GM12878 (cell line): ENCODE measurements at regions not wholly inside any gene's neighbourhood (a gene's known extent, or its start where the extent isn't known, plus 50 kb on each side); places are given as distances from the start of the nearest gene placed in this dataset.

Experiments
- ATAC-seq: fragments of 200-7000 bp; cut with Tn5 transposase; 3 replicates; pipeline ENCODE4 v1.9.1; 2020; ENCODE audit warnings: mild to moderate bottlenecking, moderate library complexity
- BruUV-seq: library from RNA; stranded (reverse); fragments of 400-500 nt; replicated peaks from 2 replicates; lab custom pipeline; 2021; lab: Mats Ljungman, UMichigan
- CTCF ChIA-PET: fragments of 300-600 bp; sonication (Branson Sonifier 250); formaldehyde crosslinking; extraction: SDS; loops from one replicate; lab custom pipeline; 2021; ENCODE audit warnings: inconsistent platforms; lab: Yijun Ruan, JAX
- POLR2A ChIA-PET: fragments of 350-600 bp; formaldehyde crosslinking; extraction: SDS; loops from one replicate; lab custom pipeline; 2021; ENCODE audit warnings: inconsistent platforms; lab: Charles Lee
- RAD21 ChIA-PET: fragments of 300-600 bp; sonication (Branson Sonifier 250); formaldehyde crosslinking; loops from one replicate; lab custom pipeline; 2023; ENCODE audit warnings: antibody characterized with exemption; ENCODE audit not compliant: unreplicated experiment; lab: Charles Lee
- SMC1A ChIA-PET: fragments of 300-600 bp; sonication (Branson Sonifier 250); formaldehyde crosslinking; loops from one replicate; lab custom pipeline; 2023; ENCODE audit not compliant: unreplicated experiment, uncharacterized antibody; lab: Charles Lee
- DNase-seq: peaks from one replicate; pipeline ENCODE4 v3.0.0-alpha.2; 2011; ENCODE audit warnings: low read depth, low spot score
- FAIRE-seq: peaks from 3 replicates; lab custom pipeline; 2011; peaks lifted over from hg19 to GRCh38; lab: Jason Lieb, UNC
- H2AFZ ChIP-seq: 2 replicates; pipeline ENCODE4 v1.6.0; 2011; ENCODE audit warnings: low read depth, low read length, control low read depth; ENCODE audit not compliant: control insufficient read depth
- H3K27ac ChIP-seq: 2 replicates; pipeline ENCODE4 v1.5.1; 2011; ENCODE audit warnings: control low read depth; ENCODE audit not compliant: control insufficient read depth, insufficient read depth
- H3K27me3 ChIP-seq, 2 experiments: replicated peaks in 1 of 2; 2 replicates each; pipeline versions ENCODE4 v1.6.0 to v1.6.1; 2011; ENCODE audit warnings: low read length in 1 of 2; ENCODE audit not compliant: control insufficient read depth in 2 of 2, insufficient read depth in 2 of 2
- H3K36me3 ChIP-seq, 2 experiments: 2 replicates each; pipeline ENCODE4 v1.5.1; 2011; ENCODE audit warnings: low read length in 1 of 2; ENCODE audit not compliant: control insufficient read depth in 2 of 2, insufficient read depth in 2 of 2
- H3K4me1 ChIP-seq: 2 replicates; pipeline ENCODE4 v1.6.1; 2011; ENCODE audit warnings: mild to moderate bottlenecking, low read length, moderate library complexity, mixed read lengths; ENCODE audit not compliant: control insufficient read depth, insufficient read depth
- H3K4me2 ChIP-seq: 2 replicates; pipeline ENCODE4 v1.6.0; 2011; ENCODE audit warnings: control low read depth; ENCODE audit not compliant: control insufficient read depth, insufficient read depth
- H3K4me3 ChIP-seq: fragments of 200-600 bp; sonication (generic); 2 replicates; pipeline ENCODE4 v1.5.1; 2016
- H3K79me2 ChIP-seq: 2 replicates; pipeline ENCODE4 v1.6.0; 2011; ENCODE audit warnings: low read length; ENCODE audit not compliant: control insufficient read depth, insufficient read depth
- H3K9ac ChIP-seq: 2 replicates; pipeline ENCODE4 v1.8.0; 2011; ENCODE audit warnings: low read length, control low read depth, mixed read lengths; ENCODE audit not compliant: control insufficient read depth, insufficient read depth
- H3K9me3 ChIP-seq: replicated peaks from 3 replicates; pipeline ENCODE4 v1.5.1; 2011; ENCODE audit warnings: mild to moderate bottlenecking, low read length; ENCODE audit not compliant: control insufficient read depth, insufficient read depth
- H4K20me1 ChIP-seq: 2 replicates; pipeline ENCODE4 v1.6.0; 2011; ENCODE audit not compliant: control insufficient read depth, insufficient read depth
- BHLHE40 ChIP-seq, 2 experiments: fragments of 450-650 bp in 1 of 2; IDR thresholded peaks; 2 replicates each; pipeline ENCODE4 v1.6.1; 2011 to 2017; ENCODE audit warnings: low read depth in 2 of 2, borderline replicate concordance in 1 of 2, improper control_type of control experiment in 1 of 2, low read length in 1 of 2, mild to moderate bottlenecking in 1 of 2
- HCFC1 ChIP-seq: fragments of 150-350 bp; IDR thresholded peaks from 2 replicates; pipeline ENCODE4 v1.6.1; 2014; ENCODE audit warnings: low read length
- HDAC6 ChIP-seq: fragments of 200-600 bp; sonication (generic); IDR thresholded peaks from one replicate; pipeline ENCODE4 v1.8.0; 2017; ENCODE audit warnings: antibody characterized with exemption; ENCODE audit not compliant: unreplicated experiment
- JUND ChIP-seq: IDR thresholded peaks from 2 replicates; pipeline ENCODE4 v1.6.1; 2012; ENCODE audit warnings: low read depth, mild to moderate bottlenecking, low read length, improper control_type of control experiment, moderate library complexity
- PML ChIP-seq: IDR thresholded peaks from 2 replicates; pipeline ENCODE4 v1.6.1; 2012; ENCODE audit warnings: low read length, inconsistent platforms
- POLR2AphosphoS2 ChIP-seq: IDR thresholded peaks from 2 replicates; pipeline ENCODE4 v1.6.1; 2011; ENCODE audit warnings: low read depth, mild to moderate bottlenecking, low read length, improper control_type of control experiment, moderate library complexity
- RFX5 ChIP-seq: IDR thresholded peaks from 2 replicates; pipeline ENCODE4 v1.6.1; 2011; ENCODE audit warnings: low read depth, low read length, improper control_type of control experiment
- SIN3A ChIP-seq: IDR thresholded peaks from 2 replicates; pipeline ENCODE4 v1.6.1; 2012; ENCODE audit warnings: low read depth, low read length, improper control_type of control experiment
- SUPT20H ChIP-seq: IDR thresholded peaks from 2 replicates; pipeline ENCODE4 v1.6.1; 2011; ENCODE audit warnings: low read depth, mild to moderate bottlenecking, low read length, moderate library complexity, borderline replicate concordance; ENCODE audit not compliant: control insufficient read depth
- TARDBP ChIP-seq: IDR thresholded peaks from 2 replicates; pipeline ENCODE4 v1.6.1; 2016; ENCODE audit warnings: borderline replicate concordance
- YBX1 ChIP-seq: fragments of 450-650 bp; IDR thresholded peaks from 2 replicates; pipeline ENCODE4 v1.6.1; 2016; ENCODE audit warnings: antibody characterized with exemption
- WGBS: methylation state at CpG from one replicate; pipeline ENCODE4 v1.1.6; 2016; ENCODE audit warnings: low lambda C conversion rate; ENCODE audit not compliant: insufficient replicate concordance, insufficient coverage; ENCODE audit errors: missing lambda C conversion rate; 5-methylcytosine and 5-hydroxymethylcytosine counted together
- in situ Hi-C: fragments of 300-500 bp; cut with MboI; formaldehyde crosslinking; loops from 9 replicates; pipeline ENCODE4 v1.14.3; 2018; ENCODE audit warnings: mixed read lengths
- intact Hi-C: fragments of 100-400 bp; cut with micrococcal nuclease; formaldehyde crosslinking; loops from one replicate; pipeline ENCODE4 v1.14.2; 2022; ENCODE audit not compliant: unreplicated experiment
- TF ChIP-seq, protein P1 (sequence below): fragments of 450-650 bp; IDR thresholded peaks from 2 replicates; pipeline ENCODE4 v1.6.1; 2017; ENCODE audit warnings: low read depth, mild to moderate bottlenecking, moderate library complexity

DNA sequence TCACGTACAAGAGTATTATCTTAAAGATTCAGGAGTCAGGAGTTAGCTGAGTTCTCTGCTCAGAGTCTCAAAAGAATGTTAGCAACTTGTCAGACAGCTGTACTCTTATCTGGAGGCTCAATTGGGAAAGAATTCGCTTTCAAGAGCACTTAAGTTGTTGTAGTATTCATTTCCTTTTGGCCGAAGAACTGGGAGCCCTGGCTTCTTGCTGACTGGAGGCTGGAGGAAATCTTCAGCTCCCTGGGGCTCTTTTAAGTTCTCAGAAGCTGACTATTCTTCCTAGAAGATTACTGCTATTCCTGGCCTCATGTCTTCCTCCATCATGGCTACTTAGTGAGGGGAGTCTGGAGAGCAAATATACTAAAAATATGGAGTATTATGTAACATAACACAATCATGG, 587.2 kb downstream of the EPHA5 start:
- RAD21 ChIA-PET, result no interaction called here
- H3K36me3 ChIP-seq, result no peaks in the 10 kb centered on the region
- H4K20me1 ChIP-seq, result no peaks in the 10 kb centered on the region
- FAIRE-seq (no peak), DNase-seq (no peak), ATAC-seq (no peak)
- TF ChIP-seq PML, result no peak
- TF ChIP-seq HCFC1, result no peak
- no peak for TF ChIP-seq JUND
- TF ChIP-seq SIN3A, result no peak
- TF ChIP-seq YBX1, result no peak
- WGBS, result 14% methylated on average over 3 of the region's 3 CpGs
- POLR2A ChIA-PET, result no interaction called here
- no TSS peak for BruUV-seq
- no peak overlapping the region for H3K4me3 ChIP-seq
- no peak overlapping the region for H3K4me2 ChIP-seq
- no peak overlapping the region for H2AFZ ChIP-seq
- no peaks in the 10 kb centered on the region for H3K79me2 ChIP-seq
- no peaks in the 10 kb centered on the region for H3K9me3 ChIP-seq
- H3K9ac ChIP-seq, result no peak overlapping the region
- in situ Hi-C loops (no loop called here), intact Hi-C loops (no loop called here)
- no peaks in the 10 kb centered on the region for H3K4me1 ChIP-seq
- CTCF ChIA-PET, result no interaction called here
- no peak overlapping the region for H3K27ac ChIP-seq
- SMC1A ChIA-PET, result no interaction called here
- H3K27me3 ChIP-seq, result no peaks in the 10 kb centered on the region

DNA sequence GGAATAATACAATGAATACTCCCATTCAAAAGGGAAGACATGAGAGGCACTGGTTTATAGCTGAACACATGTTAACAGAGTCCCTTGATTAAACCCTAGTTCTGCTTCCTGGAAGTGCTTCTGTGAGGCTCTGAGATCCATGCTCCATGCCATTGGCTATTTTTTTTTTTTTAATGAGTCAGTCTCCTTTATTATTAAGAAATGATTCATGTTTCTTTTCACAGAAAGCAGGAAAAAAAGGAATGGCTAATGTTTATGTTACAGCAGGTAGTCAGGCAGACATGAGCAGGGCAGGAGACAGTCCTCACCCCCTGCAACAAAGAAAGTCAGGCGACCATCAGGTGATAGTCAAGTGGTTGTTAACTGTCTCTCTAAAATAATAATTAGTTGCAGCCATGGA, 598.7 kb downstream of the EPHA5 start:
- ChIA-PET SMC1A (no interaction called here), RAD21 (no interaction called here), CTCF (no interaction called here), POLR2A (no interaction called here)
- no peak overlapping the region for H3K9ac ChIP-seq
- no peaks in the 10 kb centered on the region for H3K36me3 ChIP-seq
- FAIRE-seq (no peak), DNase-seq (no peak), ATAC-seq (no peak)
- H2AFZ ChIP-seq, result no peak overlapping the region
- in situ Hi-C loops, result no loop called here
- H4K20me1 ChIP-seq, result no peaks in the 10 kb centered on the region
- H3K4me3 ChIP-seq, result no peak overlapping the region
- H3K27me3 ChIP-seq, result no peaks in the 10 kb centered on the region
- BruUV-seq, result no TSS peak
- intact Hi-C loops, result no loop called here
- no peaks in the 10 kb centered on the region for H3K9me3 ChIP-seq
- no peaks in the 10 kb centered on the region for H3K4me1 ChIP-seq
- WGBS, result 0% methylated on average over 1 of the region's 1 CpG
- no peaks in the 10 kb centered on the region for H3K79me2 ChIP-seq
- H3K27ac ChIP-seq, result no peak overlapping the region
- no peak for TF ChIP-seq SUPT20H
- no peak for TF ChIP-seq POLR2AphosphoS2
- no peak for TF ChIP-seq BHLHE40 (IDR thresholded peaks at IDR 0.05; ENCODE audit: borderline replicate concordance in 1 of 2, low read depth in 2 of 2, low read length in 1 of 2)
- TF ChIP-seq, protein P1, sequence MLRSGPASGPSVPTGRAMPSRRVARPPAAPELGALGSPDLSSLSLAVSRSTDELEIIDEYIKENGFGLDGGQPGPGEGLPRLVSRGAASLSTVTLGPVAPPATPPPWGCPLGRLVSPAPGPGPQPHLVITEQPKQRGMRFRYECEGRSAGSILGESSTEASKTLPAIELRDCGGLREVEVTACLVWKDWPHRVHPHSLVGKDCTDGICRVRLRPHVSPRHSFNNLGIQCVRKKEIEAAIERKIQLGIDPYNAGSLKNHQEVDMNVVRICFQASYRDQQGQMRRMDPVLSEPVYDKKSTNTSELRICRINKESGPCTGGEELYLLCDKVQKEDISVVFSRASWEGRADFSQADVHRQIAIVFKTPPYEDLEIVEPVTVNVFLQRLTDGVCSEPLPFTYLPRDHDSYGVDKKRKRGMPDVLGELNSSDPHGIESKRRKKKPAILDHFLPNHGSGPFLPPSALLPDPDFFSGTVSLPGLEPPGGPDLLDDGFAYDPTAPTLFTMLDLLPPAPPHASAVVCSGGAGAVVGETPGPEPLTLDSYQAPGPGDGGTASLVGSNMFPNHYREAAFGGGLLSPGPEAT, result no peak
- TF ChIP-seq HDAC6, result no peak
- TF ChIP-seq RFX5, result no peak
- TF ChIP-seq TARDBP, result no peak
- TF ChIP-seq, all 136 proteins: peak for 0
- no peak overlapping the region for H3K4me2 ChIP-seq
